IMR-90 (cell line): ENCODE measurements at regions not wholly inside any gene's neighbourhood (a gene's known extent, or its start where the extent isn't known, plus 50 kb on each side); places are given as distances from the start of the nearest gene placed in this dataset.

Experiments
- ATAC-seq: fragments of 200-7000 bp; cut with Tn5 transposase; 2 replicates; pipeline ENCODE4 v1.9.1; 2020; ENCODE audit warnings: low read depth, mild to moderate bottlenecking, moderate library complexity
- BruUV-seq: library from RNA; stranded (reverse); fragments of 400-500 nt; replicated peaks from 2 replicates; lab custom pipeline; 2021; lab: Mats Ljungman, UMichigan
- CTCF ChIA-PET: fragments of 300-600 bp; formaldehyde crosslinking; extraction: SDS; loops from one replicate; lab custom pipeline; 2021; ENCODE audit warnings: antibody characterized with exemption; lab: Yijun Ruan, JAX
- POLR2A ChIA-PET: fragments of 300-600 bp; sonication (Branson Sonifier 250); formaldehyde crosslinking; loops from one replicate; lab custom pipeline; 2022; ENCODE audit warnings: antibody characterized with exemption; ENCODE audit not compliant: unreplicated experiment; lab: Charles Lee
- DNase-seq: peaks from one replicate; pipeline ENCODE4 v3.0.0; 2013
- H2AFZ ChIP-seq: replicated peaks from 2 replicates; pipeline ENCODE3; 2013; ENCODE audit warnings: low read length, mild to moderate bottlenecking; ENCODE audit not compliant: poor library complexity
- H2AK5ac ChIP-seq: 2 replicates; pipeline ENCODE4 v1.6.1; 2013; ENCODE audit warnings: low read depth, low read length, inconsistent platforms
- H2AK9ac ChIP-seq: replicated peaks from 2 replicates; pipeline ENCODE3; 2013; ENCODE audit warnings: mild to moderate bottlenecking, low read depth, low read length, moderate library complexity; ENCODE audit not compliant: poor library complexity
- H2BK120ac ChIP-seq: 2 replicates; pipeline ENCODE4 v1.6.1; 2013; ENCODE audit warnings: low read depth, low read length, inconsistent platforms
- H2BK15ac ChIP-seq: 3 replicates; pipeline ENCODE4 v1.6.1; 2013; ENCODE audit warnings: low read depth, low read length, inconsistent platforms
- H2BK20ac ChIP-seq: 2 replicates; pipeline ENCODE4 v1.6.1; 2013; ENCODE audit warnings: low read depth, mild to moderate bottlenecking, inconsistent platforms, low read length, moderate library complexity
- H2BK5ac ChIP-seq: 2 replicates; pipeline ENCODE4 v1.6.1; 2013; ENCODE audit warnings: mild to moderate bottlenecking, low read depth, low read length, inconsistent platforms; ENCODE audit not compliant: poor library complexity, severe bottlenecking
- H3K14ac ChIP-seq: replicated peaks from 2 replicates; pipeline ENCODE4 v1.6.1; 2013; ENCODE audit warnings: low read depth, low read length, inconsistent platforms
- H3K18ac ChIP-seq: 2 replicates; pipeline ENCODE4 v1.6.1; 2013; ENCODE audit warnings: low read depth, low read length, control low read depth
- H3K23ac ChIP-seq: 2 replicates; pipeline ENCODE4 v1.6.1; 2013; ENCODE audit warnings: low read depth, low read length, inconsistent platforms
- H3K27ac ChIP-seq: 2 replicates; pipeline ENCODE4 v1.5.1; 2013; ENCODE audit warnings: mild to moderate bottlenecking, control low read depth, low read length; ENCODE audit not compliant: insufficient read depth
- H3K27me3 ChIP-seq: 2 replicates; pipeline ENCODE4 v1.6.1; 2013; ENCODE audit warnings: low read length; ENCODE audit not compliant: control insufficient read depth, insufficient read depth
- H3K36me3 ChIP-seq: 2 replicates; pipeline ENCODE4 v1.6.1; 2013; ENCODE audit warnings: low read length, mixed read lengths; ENCODE audit not compliant: control insufficient read depth, insufficient read depth
- H3K4ac ChIP-seq: 2 replicates; pipeline ENCODE4 v1.6.1; 2013; ENCODE audit warnings: low read depth, low read length, inconsistent platforms
- H3K4me1 ChIP-seq: 2 replicates; pipeline ENCODE4 v1.6.1; 2013; ENCODE audit warnings: low read length, mixed read lengths; ENCODE audit not compliant: control insufficient read depth, insufficient read depth
- H3K4me2 ChIP-seq: 2 replicates; pipeline ENCODE4 v1.6.1; 2013; ENCODE audit warnings: low read depth, mild to moderate bottlenecking, control low read depth, low read length, moderate library complexity
- H3K4me3 ChIP-seq: 2 replicates; pipeline ENCODE4 v1.5.1; 2013; ENCODE audit warnings: low read depth, mild to moderate bottlenecking, control low read depth, low read length, moderate library complexity; ENCODE audit not compliant: insufficient read depth
- H3K56ac ChIP-seq: 2 replicates; pipeline ENCODE4 v1.6.1; 2013; ENCODE audit warnings: low read length, inconsistent platforms; ENCODE audit not compliant: insufficient read depth; ENCODE audit errors: extremely low read depth
- H3K79me1 ChIP-seq, 2 experiments: 2 replicates each; pipeline ENCODE4 v1.6.1; 2013; ENCODE audit warnings: low read length in 2 of 2, inconsistent platforms in 1 of 2, low read depth in 1 of 2
- H3K9ac ChIP-seq: 2 replicates; pipeline ENCODE4 v1.6.1; 2013; ENCODE audit warnings: low read depth, low read length, control low read depth
- H3K9me1 ChIP-seq: 2 replicates; pipeline ENCODE4 v1.6.1; 2013; ENCODE audit warnings: low read length, inconsistent platforms; ENCODE audit not compliant: insufficient read depth
- H3K9me3 ChIP-seq: 2 replicates; pipeline ENCODE4 v1.6.1; 2013; ENCODE audit warnings: low read length; ENCODE audit not compliant: control insufficient read depth, insufficient read depth
- H4K20me1 ChIP-seq: 2 replicates; pipeline ENCODE4 v1.6.1; 2013; ENCODE audit warnings: low read length, inconsistent platforms; ENCODE audit not compliant: insufficient read depth
- H4K5ac ChIP-seq: 2 replicates; pipeline ENCODE4 v1.6.1; 2013; ENCODE audit warnings: mild to moderate bottlenecking, low read depth, low read length, control low read depth
- H4K8ac ChIP-seq, 2 experiments: 2 replicates each; pipeline ENCODE4 v1.6.1; 2013; ENCODE audit warnings: low read depth in 2 of 2, low read length in 2 of 2, control low read depth in 1 of 2, inconsistent platforms in 1 of 2
- H4K91ac ChIP-seq: 2 replicates; pipeline ENCODE4 v1.6.1; 2013; ENCODE audit warnings: low read depth, low read length, inconsistent platforms; ENCODE audit not compliant: insufficient read depth
- CEBPB ChIP-seq: IDR thresholded peaks from 2 replicates; pipeline ENCODE4 v1.6.1; 2012; ENCODE audit warnings: low read depth, low read length, improper control_type of control experiment
- CHD1 ChIP-seq: IDR thresholded peaks from 2 replicates; pipeline ENCODE4 v1.6.1; 2012; ENCODE audit warnings: low read depth, low read length, improper control_type of control experiment
- NFE2L2 ChIP-seq: fragments of 150-350 bp; IDR thresholded peaks from 2 replicates; pipeline ENCODE4 v1.6.1; 2016; ENCODE audit warnings: low read depth, mild to moderate bottlenecking, low read length
- RAD21 ChIP-seq: IDR thresholded peaks from 2 replicates; pipeline ENCODE4 v1.6.1; 2012; ENCODE audit warnings: low read length, improper control_type of control experiment
- WGBS, 2 experiments: methylation state at CpG; one replicate each; pipeline versions ENCODE4 v1.1.5 to v1.1.7; 2013; ENCODE audit warnings: missing lambda C conversion rate in 2 of 2; ENCODE audit not compliant: insufficient read length in 1 of 2; ENCODE audit errors: extremely low coverage in 2 of 2; 5-methylcytosine and 5-hydroxymethylcytosine counted together
- dilution Hi-C: fragments of 300-500 bp; cut with HindIII; formaldehyde crosslinking; loops from one replicate; pipeline ENCODE4 v1.14.3; 2018; ENCODE audit warnings: low sequenced_read_pairs; ENCODE audit not compliant: unreplicated experiment
- in situ Hi-C: fragments of 300-500 bp; cut with MboI; formaldehyde crosslinking; loops from 3 replicates; pipeline ENCODE4 v1.14.3; 2019; ENCODE audit warnings: low sequenced_read_pairs, inconsistent platforms, mixed read lengths
- intact Hi-C: fragments of 100-400 bp; cut with micrococcal nuclease; formaldehyde crosslinking; loops from 2 replicates; pipeline ENCODE4 v1.10.0; 2022

DNA sequence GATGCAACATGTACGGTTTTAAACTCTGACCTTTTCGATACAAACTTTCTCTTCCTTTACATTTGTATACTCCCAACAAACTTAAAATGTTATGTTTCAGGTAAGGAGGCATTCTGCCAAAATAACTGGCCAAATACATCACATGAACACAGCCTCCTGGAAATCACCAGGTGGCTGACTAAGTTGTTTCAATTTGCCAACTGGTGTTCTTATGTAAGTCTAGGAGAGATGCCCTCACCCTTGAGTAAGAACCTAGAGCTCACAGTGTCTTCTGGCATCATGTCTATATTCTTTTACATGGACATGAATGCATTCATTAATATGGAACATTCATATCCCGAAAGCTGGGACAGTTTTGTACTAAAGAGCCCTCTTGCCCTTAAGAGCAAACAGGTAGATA is 341.1 kb upstream of the NR2F2 start:
- no peak overlapping the region for H2BK5ac ChIP-seq
- intact Hi-C loops: loop anchor here (5.0 kb wide), 1 partner anchor 338 kb away; no protein-coding TSS in a partner anchor
- ATAC-seq: no peak
- no CpG with 5 or more reads among the region's 3 CpGs for WGBS, 2 experiments
- H3K4me1 ChIP-seq: peaks cover 5% of the 10 kb centered on the region
- no peak overlapping the region for H2AK5ac ChIP-seq
- no peaks in the 10 kb centered on the region for H3K27me3 ChIP-seq
- H3K79me1 ChIP-seq: no peaks in the 10 kb centered on the region
- in situ Hi-C loops: no loop called here
- no peak overlapping the region for H4K91ac ChIP-seq
- H3K36me3 ChIP-seq: no peaks in the 10 kb centered on the region
- H3K4ac ChIP-seq: no peak overlapping the region
- TF ChIP-seq NFE2L2: no peak
- TF ChIP-seq CHD1: no peak
- no peak for TF ChIP-seq CEBPB
- TF ChIP-seq RAD21: no peak
- no peak overlapping the region for H3K9ac ChIP-seq
- H3K18ac ChIP-seq: no peak overlapping the region
- no peaks in the 10 kb centered on the region for H4K20me1 ChIP-seq
- no peak overlapping the region for H2BK120ac ChIP-seq
- no peak overlapping the region for H2AK9ac ChIP-seq
- H3K4me2 ChIP-seq: no peak overlapping the region
- ChIA-PET CTCF (no interaction called here), POLR2A (no interaction called here)
- dilution Hi-C loops: no loop called here
- H2BK20ac ChIP-seq: no peak overlapping the region
- H3K23ac ChIP-seq: no peak overlapping the region
- no peak overlapping the region for H4K8ac ChIP-seq
- no peak for DNase-seq
- H3K9me3 ChIP-seq: no peaks in the 10 kb centered on the region
- H3K14ac ChIP-seq: no peak overlapping the region
- H3K56ac ChIP-seq: no peak overlapping the region
- no peak overlapping the region for H2AFZ ChIP-seq
- H2BK15ac ChIP-seq: no peak overlapping the region
- H3K4me3 ChIP-seq: no peak overlapping the region
- no peak overlapping the region for H3K27ac ChIP-seq
- H3K9me1 ChIP-seq: no peaks in the 10 kb centered on the region
- H4K5ac ChIP-seq: no peak overlapping the region
- BruUV-seq: no TSS peak
